ENCODE measurements at regions not wholly inside any gene's neighbourhood (a gene's known extent, or its start where the extent isn't known, plus 50 kb on each side); places are given as distances from the start of the nearest gene placed in this dataset.

DNA sequence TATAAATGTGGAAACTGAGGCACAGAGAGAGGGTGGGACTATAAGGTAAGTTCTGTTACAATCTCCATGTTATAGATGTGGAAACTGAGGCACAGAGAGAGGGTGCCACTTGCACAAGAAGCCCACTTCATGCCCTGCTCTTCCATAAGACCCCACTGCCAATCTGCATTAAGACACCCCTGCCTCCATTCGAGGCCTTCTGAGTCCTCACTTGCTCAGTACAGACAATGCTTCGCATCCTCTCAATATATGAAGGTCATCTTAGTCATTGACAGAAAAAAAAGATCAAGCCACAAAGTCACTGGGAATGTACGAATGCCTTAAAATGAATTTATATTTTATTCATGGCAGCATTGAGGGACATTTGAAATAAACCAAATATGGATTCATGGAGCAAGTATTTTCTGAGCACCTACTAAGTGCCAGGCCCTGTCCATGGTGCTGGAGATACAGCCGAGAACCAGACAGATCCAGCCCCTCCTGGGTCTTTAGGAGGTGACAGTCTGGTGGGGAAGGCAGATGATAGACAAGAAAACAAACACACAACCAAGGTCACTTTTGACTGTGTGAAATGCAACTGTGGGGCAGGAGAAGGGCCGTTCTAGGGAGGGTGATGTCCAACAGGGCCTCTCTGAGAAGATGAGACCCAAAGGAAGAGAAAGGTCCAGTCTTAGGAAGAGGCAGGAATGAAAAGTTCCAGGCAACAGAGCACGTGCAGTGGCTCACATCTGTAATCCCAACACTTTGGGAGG lies 92.5 kb upstream of the PTPN1 start:
- TF ChIP-seq, protein P1, sequence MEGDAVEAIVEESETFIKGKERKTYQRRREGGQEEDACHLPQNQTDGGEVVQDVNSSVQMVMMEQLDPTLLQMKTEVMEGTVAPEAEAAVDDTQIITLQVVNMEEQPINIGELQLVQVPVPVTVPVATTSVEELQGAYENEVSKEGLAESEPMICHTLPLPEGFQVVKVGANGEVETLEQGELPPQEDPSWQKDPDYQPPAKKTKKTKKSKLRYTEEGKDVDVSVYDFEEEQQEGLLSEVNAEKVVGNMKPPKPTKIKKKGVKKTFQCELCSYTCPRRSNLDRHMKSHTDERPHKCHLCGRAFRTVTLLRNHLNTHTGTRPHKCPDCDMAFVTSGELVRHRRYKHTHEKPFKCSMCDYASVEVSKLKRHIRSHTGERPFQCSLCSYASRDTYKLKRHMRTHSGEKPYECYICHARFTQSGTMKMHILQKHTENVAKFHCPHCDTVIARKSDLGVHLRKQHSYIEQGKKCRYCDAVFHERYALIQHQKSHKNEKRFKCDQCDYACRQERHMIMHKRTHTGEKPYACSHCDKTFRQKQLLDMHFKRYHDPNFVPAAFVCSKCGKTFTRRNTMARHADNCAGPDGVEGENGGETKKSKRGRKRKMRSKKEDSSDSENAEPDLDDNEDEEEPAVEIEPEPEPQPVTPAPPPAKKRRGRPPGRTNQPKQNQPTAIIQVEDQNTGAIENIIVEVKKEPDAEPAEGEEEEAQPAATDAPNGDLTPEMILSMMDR (conservative IDR thresholded peaks at IDR 0.05; ENCODE audit: low read depth, low read length) = no peak
- TF ChIP-seq EZH2phosphoT487 (IDR thresholded peaks at IDR 0.05; ENCODE audit: borderline replicate concordance, low read length) (no peak), EZH2 (IDR thresholded peaks at IDR 0.05; ENCODE audit: low read length, unreplicated experiment) (no peak)
